K562 (cell line): ENCODE measurements at regions not wholly inside any gene's neighbourhood (a gene's known extent, or its start where the extent isn't known, plus 50 kb on each side); places are given as distances from the start of the nearest gene placed in this dataset.

ENCODE experiments used
- ATAC-seq: fragments of 200-7000 bp; cut with Tn5 transposase; 3 replicates; pipeline ENCODE4 v1.9.1; 2020; ENCODE audit warnings: moderate library complexity
- BruUV-seq: library from RNA; stranded (reverse); fragments of 400-500 nt; replicated peaks from 2 replicates; lab custom pipeline; 2021; lab: Mats Ljungman, UMichigan
- CTCF ChIA-PET: fragments of 300-600 bp; formaldehyde crosslinking; extraction: SDS; loops from one replicate; lab custom pipeline; 2021; ENCODE audit warnings: low intra/inter-chr PET ratio; lab: Yijun Ruan, JAX
- POLR2A ChIA-PET: fragments of 300-600, 350-650 bp; sonication (Branson Sonifier 250); formaldehyde crosslinking; extraction: SDS; loops from one replicate; lab custom pipeline; 2021; ENCODE audit warnings: antibody characterized with exemption, inconsistent platforms; lab: Yijun Ruan, JAX
- DNase-seq, 4 experiments: peaks; one replicate each; pipeline versions ENCODE4 v3.0.0 to v3.0.0-alpha.2; 2011 to 2018; ENCODE audit warnings: low spot score in 3 of 4, mixed read lengths in 3 of 4; ENCODE audit errors: extremely low read depth in 1 of 4
- FAIRE-seq: peaks from 2 replicates; lab custom pipeline; 2011; peaks lifted over from hg19 to GRCh38; lab: Jason Lieb, UNC
- H2AFZ ChIP-seq: 2 replicates; pipeline ENCODE4 v1.6.0; 2011; ENCODE audit warnings: low read depth, low read length, control low read depth, inconsistent platforms
- H3K27ac ChIP-seq: fragments of 200-600 bp; 3 replicates; pipeline ENCODE4 v1.8.0; 2011; ENCODE audit warnings: low read depth, mild to moderate bottlenecking, control low read depth, inconsistent platforms, low read length, moderate library complexity, mixed read lengths; ENCODE audit errors: extremely low read depth
- H3K27me3 ChIP-seq, 2 experiments: fragments of 300-600 bp in 1 of 2; 2 replicates in 1 of 2; 3 replicates in 1 of 2; pipeline versions ENCODE4 v1.6.0 to v1.8.0; 2011; ENCODE audit warnings: inconsistent platforms in 2 of 2, low read length in 2 of 2, mild to moderate bottlenecking in 1 of 2, mixed read lengths in 1 of 2, moderate library complexity in 1 of 2; ENCODE audit not compliant: control insufficient read depth in 2 of 2, insufficient read depth in 2 of 2
- H3K36me3 ChIP-seq: fragments of 300-600 bp; 3 replicates; pipeline ENCODE4 v1.8.0; 2011; ENCODE audit warnings: mild to moderate bottlenecking, low read length, inconsistent platforms; ENCODE audit not compliant: control insufficient read depth, insufficient read depth
- H3K4me1 ChIP-seq, 2 experiments: fragments of 200-600 bp in 1 of 2; replicated peaks in 1 of 2; 2 replicates in 1 of 2; 3 replicates in 1 of 2; pipeline versions ENCODE4 v1.5.1 to v1.8.0; 2011; ENCODE audit warnings: inconsistent platforms in 2 of 2, low read length in 2 of 2, mild to moderate bottlenecking in 1 of 2, mixed read lengths in 1 of 2, moderate library complexity in 1 of 2; ENCODE audit not compliant: control insufficient read depth in 2 of 2, insufficient read depth in 2 of 2
- H3K4me2 ChIP-seq: 2 replicates; pipeline ENCODE4 v1.6.1; 2011; ENCODE audit warnings: low read length, control low read depth, inconsistent platforms, mixed read lengths; ENCODE audit not compliant: insufficient read depth
- H3K4me3 ChIP-seq: fragments of 200-600 bp; sonication (generic), shearing (Covaris generic); 2 replicates; pipeline ENCODE4 v1.5.1; 2016; ENCODE audit warnings: control low read depth, inconsistent platforms
- H3K79me2 ChIP-seq: fragments of 200-600 bp; 3 replicates; pipeline ENCODE4 v1.8.0; 2011; ENCODE audit warnings: low read length, inconsistent platforms; ENCODE audit not compliant: control insufficient read depth, insufficient read depth
- H3K9ac ChIP-seq, 2 experiments: 2 replicates each; pipeline versions ENCODE4 v1.6.0 to v1.6.1; 2011; ENCODE audit warnings: low read depth in 2 of 2, low read length in 2 of 2, control low read depth in 1 of 2, inconsistent platforms in 1 of 2, mild to moderate bottlenecking in 1 of 2, mixed read lengths in 1 of 2; ENCODE audit not compliant: insufficient read depth in 1 of 2
- H3K9me1 ChIP-seq: one replicate; pipeline ENCODE4 v1.6.0; 2011; ENCODE audit warnings: inconsistent platforms, mild to moderate bottlenecking, low read length, moderate library complexity; ENCODE audit not compliant: control insufficient read depth, insufficient read depth
- H3K9me3 ChIP-seq: replicated peaks from 2 replicates; pipeline ENCODE4 v1.5.1; 2011; ENCODE audit warnings: low read depth, low read length, inconsistent platforms; ENCODE audit not compliant: control insufficient read depth, insufficient read depth
- H4K20me1 ChIP-seq: replicated peaks from 2 replicates; pipeline ENCODE4 v1.6.1; 2011; ENCODE audit warnings: low read length, inconsistent platforms, mixed read lengths; ENCODE audit not compliant: control insufficient read depth, insufficient read depth
- BDP1 ChIP-seq: IDR thresholded peaks from 3 replicates; pipeline ENCODE4 v1.6.1; 2011; ENCODE audit not compliant: insufficient read length, insufficient read depth
- CBFB ChIP-seq: sonication (generic); formaldehyde crosslinking; IDR thresholded peaks from 2 replicates; pipeline ENCODE4 v1.4.0; 2020; ENCODE audit warnings: mild to moderate bottlenecking, missing genetic modification reagents
- CSDE1 ChIP-seq, 2 experiments: fragments of 450-650 bp; IDR thresholded peaks; 2 replicates each; pipeline ENCODE4 v1.6.1; 2016; ENCODE audit warnings: mild to moderate bottlenecking in 1 of 2
- ELF1 ChIP-seq: fragments of 200-800 bp; sonication (Bioruptor generic); IDR thresholded peaks from 2 replicates; pipeline ENCODE4 v1.6.1; 2016; ENCODE audit warnings: missing genetic modification characterization, missing compliant biosample characterization
- MTA3 ChIP-seq: fragments of 450-650 bp; formaldehyde crosslinking; IDR thresholded peaks from 2 replicates; pipeline ENCODE4 v1.6.1; 2017; ENCODE audit warnings: mild to moderate bottlenecking, borderline replicate concordance
- NBN ChIP-seq: fragments of 450-650 bp; IDR thresholded peaks from 2 replicates; pipeline ENCODE4 v1.6.1; 2016; ENCODE audit warnings: low read depth, mild to moderate bottlenecking
- NCOA1 ChIP-seq: fragments of 450-650 bp; IDR thresholded peaks from 2 replicates; pipeline ENCODE4 v1.6.1; 2016; ENCODE audit warnings: low read depth
- NELFE ChIP-seq: IDR thresholded peaks from 2 replicates; pipeline ENCODE4 v1.6.1; 2011; ENCODE audit warnings: mild to moderate bottlenecking; ENCODE audit not compliant: insufficient read depth, insufficient read length
- POU5F1 ChIP-seq: fragments of 150-350 bp; IDR thresholded peaks from 2 replicates; pipeline ENCODE4 v1.6.1; 2014; ENCODE audit warnings: borderline replicate concordance, low read length, low read depth, mild to moderate bottlenecking; ENCODE audit not compliant: partially characterized antibody
- RNF2 ChIP-seq: sonication (generic); IDR thresholded peaks from 2 replicates; pipeline ENCODE4 v1.6.1; 2016
- TAF7 ChIP-seq: fragments of 450-650 bp; IDR thresholded peaks from 2 replicates; pipeline ENCODE4 v1.6.1; 2016; ENCODE audit warnings: missing genetic modification characterization, missing compliant biosample characterization
- ZEB2 ChIP-seq: fragments of 450-650 bp; IDR thresholded peaks from 2 replicates; pipeline ENCODE4 v1.6.1; 2016
- ZNF140 ChIP-seq: fragments of 250-450 bp; sonication (Bioruptor Pico); IDR thresholded peaks from 2 replicates; pipeline ENCODE4 v1.8.0; 2021; ENCODE audit warnings: moderate library complexity, mild to moderate bottlenecking, inconsistent platforms
- ZNF274 ChIP-seq: IDR thresholded peaks from 2 replicates; pipeline ENCODE4 v1.6.1; 2011; ENCODE audit warnings: low read depth, mild to moderate bottlenecking, low read length, moderate library complexity, borderline replicate concordance
- ZNF785 ChIP-seq: fragments of 250-450 bp; sonication (Bioruptor Pico); IDR thresholded peaks from 2 replicates; pipeline ENCODE4 v1.4.0; 2020; ENCODE audit warnings: mild to moderate bottlenecking
- ZZZ3 ChIP-seq: fragments of 450-650 bp; IDR thresholded peaks from 2 replicates; pipeline ENCODE4 v1.6.1; 2016; ENCODE audit warnings: antibody characterized with exemption, mild to moderate bottlenecking, moderate library complexity
- WGBS: fragments of 100-300 bp; shearing (Covaris generic); methylation state at CpG from one replicate; pipeline ENCODE4 v1.1.6; 2016; ENCODE audit warnings: low coverage, mixed read lengths; ENCODE audit not compliant: insufficient coverage; ENCODE audit errors: missing lambda C conversion rate; 5-methylcytosine and 5-hydroxymethylcytosine counted together
- in situ Hi-C: fragments of 300-500 bp; cut with MboI; formaldehyde crosslinking; loops from 4 replicates; pipeline ENCODE4 v1.15.0; 2018; ENCODE audit warnings: inconsistent platforms, mixed read lengths
- intact Hi-C: fragments of 100-400 bp; cut with micrococcal nuclease; formaldehyde crosslinking; loops from 2 replicates; pipeline ENCODE4 v1.14.2; 2022
- TF ChIP-seq, protein P1 (sequence below): fragments of 200-800 bp; sonication (Bioruptor generic); IDR thresholded peaks from 2 replicates; pipeline ENCODE4 v1.6.1; 2017; ENCODE audit warnings: missing genetic modification characterization, missing compliant biosample characterization
- TF ChIP-seq, protein P2 (sequence below): fragments of 250-450 bp; sonication (Bioruptor Pico); IDR thresholded peaks from 2 replicates; pipeline ENCODE4 v1.5.0; 2020; ENCODE audit warnings: mild to moderate bottlenecking
- TF ChIP-seq, protein P3 (sequence below): fragments of 450-650 bp; conservative IDR thresholded peaks from 2 replicates; pipeline ENCODE4 v1.6.1; 2016; ENCODE audit warnings: missing genetic modification characterization, low read depth, mild to moderate bottlenecking, missing compliant biosample characterization, moderate library complexity

DNA sequence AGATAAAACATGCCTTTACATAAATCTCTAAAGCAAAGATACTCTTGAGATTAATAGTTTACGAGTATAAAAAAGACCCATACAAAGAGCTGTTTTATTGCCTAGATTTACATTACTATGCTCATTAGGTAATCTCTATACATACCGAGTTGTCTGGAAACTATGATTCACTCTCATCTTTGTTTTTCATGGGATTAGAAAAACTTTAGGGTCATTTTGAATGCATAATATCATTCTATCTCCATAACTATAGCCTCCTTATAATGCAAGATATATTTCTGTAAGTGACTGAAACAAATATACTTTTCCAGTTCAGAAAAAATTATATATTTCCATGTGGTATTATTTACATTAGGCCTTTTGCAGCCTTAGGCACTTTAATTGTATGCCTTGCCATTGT is 1088.7 kb upstream of the ARRDC3 start:
- no peaks in the 10 kb centered on the region for H3K27me3 ChIP-seq
- no peaks in the 10 kb centered on the region for H3K9me3 ChIP-seq
- ATAC-seq = no peak
- no peak for DNase-seq
- H2AFZ ChIP-seq = no peak overlapping the region
- no peaks in the 10 kb centered on the region for H4K20me1 ChIP-seq
- H3K4me2 ChIP-seq = no peak overlapping the region
- ChIA-PET CTCF (no interaction called here), POLR2A (no interaction called here)
- TF ChIP-seq, protein P1, sequence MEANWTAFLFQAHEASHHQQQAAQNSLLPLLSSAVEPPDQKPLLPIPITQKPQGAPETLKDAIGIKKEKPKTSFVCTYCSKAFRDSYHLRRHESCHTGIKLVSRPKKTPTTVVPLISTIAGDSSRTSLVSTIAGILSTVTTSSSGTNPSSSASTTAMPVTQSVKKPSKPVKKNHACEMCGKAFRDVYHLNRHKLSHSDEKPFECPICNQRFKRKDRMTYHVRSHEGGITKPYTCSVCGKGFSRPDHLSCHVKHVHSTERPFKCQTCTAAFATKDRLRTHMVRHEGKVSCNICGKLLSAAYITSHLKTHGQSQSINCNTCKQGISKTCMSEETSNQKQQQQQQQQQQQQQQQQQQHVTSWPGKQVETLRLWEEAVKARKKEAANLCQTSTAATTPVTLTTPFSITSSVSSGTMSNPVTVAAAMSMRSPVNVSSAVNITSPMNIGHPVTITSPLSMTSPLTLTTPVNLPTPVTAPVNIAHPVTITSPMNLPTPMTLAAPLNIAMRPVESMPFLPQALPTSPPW (CRISPR knock-in tag) = no peak
- TF ChIP-seq POU5F1 = no peak
- TF ChIP-seq NCOA1 = no peak
- no peak for TF ChIP-seq ZEB2
- TF ChIP-seq, protein P2, sequence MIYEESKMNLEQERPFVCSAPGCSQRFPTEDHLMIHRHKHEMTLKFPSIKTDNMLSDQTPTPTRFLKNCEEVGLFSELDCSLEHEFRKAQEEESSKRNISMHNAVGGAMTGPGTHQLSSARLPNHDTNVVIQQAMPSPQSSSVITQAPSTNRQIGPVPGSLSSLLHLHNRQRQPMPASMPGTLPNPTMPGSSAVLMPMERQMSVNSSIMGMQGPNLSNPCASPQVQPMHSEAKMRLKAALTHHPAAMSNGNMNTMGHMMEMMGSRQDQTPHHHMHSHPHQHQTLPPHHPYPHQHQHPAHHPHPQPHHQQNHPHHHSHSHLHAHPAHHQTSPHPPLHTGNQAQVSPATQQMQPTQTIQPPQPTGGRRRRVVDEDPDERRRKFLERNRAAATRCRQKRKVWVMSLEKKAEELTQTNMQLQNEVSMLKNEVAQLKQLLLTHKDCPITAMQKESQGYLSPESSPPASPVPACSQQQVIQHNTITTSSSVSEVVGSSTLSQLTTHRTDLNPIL = no peak
- no peak for TF ChIP-seq TAF7
- no peak for TF ChIP-seq ZNF785 (CRISPR knock-in tag)
- no peak for TF ChIP-seq NBN
- TF ChIP-seq ZNF274 = no peak
- TF ChIP-seq CSDE1 (IDR thresholded peaks at IDR 0.05) = no peak
- no peak for TF ChIP-seq MTA3
- no peak for TF ChIP-seq NELFE
- TF ChIP-seq ELF1 (tag) = no peak
- TF ChIP-seq ZNF140 (CRISPR knock-in tag) = no peak
- no peak for TF ChIP-seq RNF2
- TF ChIP-seq, protein P3, sequence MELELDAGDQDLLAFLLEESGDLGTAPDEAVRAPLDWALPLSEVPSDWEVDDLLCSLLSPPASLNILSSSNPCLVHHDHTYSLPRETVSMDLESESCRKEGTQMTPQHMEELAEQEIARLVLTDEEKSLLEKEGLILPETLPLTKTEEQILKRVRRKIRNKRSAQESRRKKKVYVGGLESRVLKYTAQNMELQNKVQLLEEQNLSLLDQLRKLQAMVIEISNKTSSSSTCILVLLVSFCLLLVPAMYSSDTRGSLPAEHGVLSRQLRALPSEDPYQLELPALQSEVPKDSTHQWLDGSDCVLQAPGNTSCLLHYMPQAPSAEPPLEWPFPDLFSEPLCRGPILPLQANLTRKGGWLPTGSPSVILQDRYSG (tag) = no peak
- TF ChIP-seq ZZZ3 = no peak
- TF ChIP-seq CBFB (CRISPR knock-in tag) = no peak
- no peak for TF ChIP-seq BDP1
- H3K79me2 ChIP-seq = no peaks in the 10 kb centered on the region
- H3K4me1 ChIP-seq = no peaks in the 10 kb centered on the region
- FAIRE-seq = no peak
- no peak overlapping the region for H3K4me3 ChIP-seq
- in situ Hi-C loops (no loop called here), intact Hi-C loops (no loop called here)
- H3K27ac ChIP-seq = no peak overlapping the region
- BruUV-seq = no TSS peak
- no peaks in the 10 kb centered on the region for H3K36me3 ChIP-seq
- no peak overlapping the region for H3K9ac ChIP-seq
- no peaks in the 10 kb centered on the region for H3K9me1 ChIP-seq
- WGBS = 0% methylated on average over 2 of the region's 2 CpGs
